ENCODE measurements at regions not wholly inside any gene's neighbourhood (a gene's known extent, or its start where the extent isn't known, plus 50 kb on each side); places are given as distances from the start of the nearest gene placed in this dataset.

- TF ChIP-seq, protein P1, sequence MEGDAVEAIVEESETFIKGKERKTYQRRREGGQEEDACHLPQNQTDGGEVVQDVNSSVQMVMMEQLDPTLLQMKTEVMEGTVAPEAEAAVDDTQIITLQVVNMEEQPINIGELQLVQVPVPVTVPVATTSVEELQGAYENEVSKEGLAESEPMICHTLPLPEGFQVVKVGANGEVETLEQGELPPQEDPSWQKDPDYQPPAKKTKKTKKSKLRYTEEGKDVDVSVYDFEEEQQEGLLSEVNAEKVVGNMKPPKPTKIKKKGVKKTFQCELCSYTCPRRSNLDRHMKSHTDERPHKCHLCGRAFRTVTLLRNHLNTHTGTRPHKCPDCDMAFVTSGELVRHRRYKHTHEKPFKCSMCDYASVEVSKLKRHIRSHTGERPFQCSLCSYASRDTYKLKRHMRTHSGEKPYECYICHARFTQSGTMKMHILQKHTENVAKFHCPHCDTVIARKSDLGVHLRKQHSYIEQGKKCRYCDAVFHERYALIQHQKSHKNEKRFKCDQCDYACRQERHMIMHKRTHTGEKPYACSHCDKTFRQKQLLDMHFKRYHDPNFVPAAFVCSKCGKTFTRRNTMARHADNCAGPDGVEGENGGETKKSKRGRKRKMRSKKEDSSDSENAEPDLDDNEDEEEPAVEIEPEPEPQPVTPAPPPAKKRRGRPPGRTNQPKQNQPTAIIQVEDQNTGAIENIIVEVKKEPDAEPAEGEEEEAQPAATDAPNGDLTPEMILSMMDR (conservative IDR thresholded peaks at IDR 0.05; ENCODE audit: low read length) = no peak
- no peak for DNase-seq (ENCODE audit: low read depth)
- no peak overlapping the region for H3K4me3 ChIP-seq (ENCODE audit: low read length)
Measured at GRCh38 chr2:2574401-2575180, 243.5 kb upstream of the MYT1L start.

GRCh38 chr2:2573658-2574293, 242.7 kb upstream of the MYT1L start:
- H3K4me3 ChIP-seq (ENCODE audit: low read length) = no peak overlapping the region
- TF ChIP-seq, protein P1 (conservative IDR thresholded peaks at IDR 0.05; ENCODE audit: low read length) = no peak
- no peak for DNase-seq (ENCODE audit: low read depth)

DNA sequence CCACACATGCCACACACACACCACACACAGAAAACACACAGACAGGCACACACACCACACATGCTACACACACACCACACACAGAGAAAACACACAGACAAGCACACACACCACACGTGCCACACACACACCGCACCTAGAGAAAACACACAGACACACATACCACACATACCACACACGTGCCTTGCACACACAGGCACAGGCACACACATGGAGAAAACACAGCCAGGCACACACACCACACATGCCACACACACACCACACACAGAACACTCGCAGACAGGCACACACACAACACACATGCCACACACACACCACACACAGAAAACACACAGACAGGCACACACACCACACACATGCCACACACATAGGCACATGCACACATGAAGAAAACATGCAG, 242.1 kb upstream of the MYT1L start:
- TF ChIP-seq, protein P1 (conservative IDR thresholded peaks at IDR 0.05; ENCODE audit: low read length) = no peak
- no peak overlapping the region for H3K4me3 ChIP-seq (ENCODE audit: low read length)
- DNase-seq (ENCODE audit: low read depth) = no peak

DNA sequence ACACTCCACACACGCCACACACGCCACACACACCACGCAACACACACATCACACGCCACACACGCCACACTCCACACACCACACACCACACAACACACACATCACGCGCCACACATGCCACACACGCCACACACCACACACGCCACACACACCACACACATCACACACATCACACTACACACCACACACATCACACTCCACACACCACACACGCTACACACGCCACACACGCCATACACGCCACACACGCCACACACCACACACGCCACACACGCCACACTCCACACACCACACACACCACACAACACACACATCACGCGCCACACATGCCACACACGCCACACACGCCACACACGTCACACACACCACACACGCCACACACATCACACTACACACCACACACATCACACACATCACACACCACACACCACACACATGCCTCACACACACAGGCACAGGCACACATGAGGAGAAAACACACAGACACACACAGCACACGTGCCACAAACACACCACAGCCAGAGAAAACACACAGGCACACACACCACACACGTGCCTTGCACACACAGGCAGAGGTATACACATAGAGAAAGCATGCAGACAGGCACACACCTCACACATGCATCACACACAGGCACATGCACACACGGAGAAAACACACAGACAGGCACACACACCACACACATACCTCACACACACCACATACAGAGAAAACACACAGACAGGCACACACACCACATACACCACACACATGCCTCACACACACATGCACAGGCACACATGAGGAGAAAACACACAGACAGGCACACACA, 241.5 kb upstream of the MYT1L start:
- DNase-seq (ENCODE audit: low read depth) = no peak
- TF ChIP-seq, protein P1 (conservative IDR thresholded peaks at IDR 0.05; ENCODE audit: low read length) = no peak
- H3K4me3 ChIP-seq (ENCODE audit: low read length) = no peak overlapping the region

DNA sequence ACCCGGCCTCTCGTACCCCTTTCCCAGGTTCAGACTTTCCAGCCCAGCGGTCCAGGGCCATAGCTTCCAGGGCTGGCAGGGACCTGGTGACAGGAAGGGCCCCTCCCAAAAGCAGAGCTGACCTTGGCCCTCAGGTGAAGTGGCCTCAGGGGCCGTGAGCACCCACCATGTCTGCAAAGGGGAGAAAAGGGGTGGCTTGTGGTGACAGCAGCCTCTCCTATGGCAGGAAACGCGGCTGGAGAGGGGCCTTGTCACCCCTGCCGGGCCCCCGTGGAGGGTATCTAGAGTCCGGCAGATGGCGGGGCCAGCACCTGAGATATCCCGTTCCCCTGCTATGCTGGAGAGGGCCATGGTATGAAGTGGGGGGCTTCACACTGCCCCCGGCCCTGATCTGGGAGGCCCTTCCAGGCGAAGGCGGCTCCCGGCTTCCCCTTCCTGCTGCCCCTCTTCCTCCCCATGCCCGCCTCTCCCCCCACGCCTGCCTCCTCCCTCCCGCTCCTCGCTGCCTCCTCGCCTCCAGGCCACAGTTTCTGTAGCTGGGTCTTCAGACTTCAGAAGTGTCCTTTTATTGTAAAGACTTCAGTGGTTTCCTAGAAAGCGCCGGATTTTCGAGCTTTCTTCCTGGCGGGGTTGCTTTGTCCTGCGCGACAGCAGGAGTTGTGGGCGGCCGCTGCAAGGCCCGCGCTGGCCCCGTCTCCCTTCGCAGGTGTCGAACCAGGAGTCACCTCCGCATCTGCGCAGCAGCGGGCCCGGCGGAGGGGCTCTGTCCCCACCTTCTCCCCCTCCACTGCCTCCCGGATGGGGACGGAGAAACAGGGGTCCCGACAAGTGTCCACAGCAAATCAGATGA, 240.5 kb upstream of the MYT1L start:
- no peak overlapping the region for H3K4me3 ChIP-seq (ENCODE audit: low read length)
- no peak for DNase-seq (ENCODE audit: low read depth)
- TF ChIP-seq, protein P1 (conservative IDR thresholded peaks at IDR 0.05; ENCODE audit: low read length) = no peak

DNA sequence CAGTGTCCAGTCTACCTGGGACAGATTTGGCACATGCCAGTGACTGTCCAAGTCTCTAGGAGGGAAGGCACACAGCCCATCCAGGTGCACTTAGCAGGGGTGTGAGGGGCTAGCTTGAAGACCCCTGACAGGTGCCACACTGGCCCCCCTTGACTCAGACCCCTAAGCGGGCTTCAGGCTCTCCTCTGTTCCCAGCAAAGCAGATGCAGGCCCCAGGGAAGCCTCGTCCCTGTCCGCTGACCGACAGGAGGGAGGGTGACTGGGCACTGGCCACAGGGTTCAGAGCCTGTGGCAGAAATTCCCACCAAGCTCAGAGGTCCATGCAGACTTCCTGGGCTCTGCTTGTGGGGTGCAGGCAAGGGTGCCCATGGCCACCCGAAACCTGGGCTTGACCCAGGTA, 239.8 kb upstream of the MYT1L start:
- H3K4me3 ChIP-seq (ENCODE audit: low read length) = no peak overlapping the region
- TF ChIP-seq, protein P1 (conservative IDR thresholded peaks at IDR 0.05; ENCODE audit: low read length) = no peak
- no peak for DNase-seq (ENCODE audit: low read depth)

Measured in AG10803 (cell line).